OCI-LY3 (cell line): ENCODE measurements at regions not wholly inside any gene's neighbourhood (a gene's known extent, or its start where the extent isn't known, plus 50 kb on each side); places are given as distances from the start of the nearest gene placed in this dataset.
A peak's percentile ranks its signal among the peaks of the same experiment; 100 is the strongest.

Experiments used
- H2AFZ ChIP-seq: fragments of 200-600, 300-600 bp; shearing (Covaris generic); 2 replicates; pipeline ENCODE4 v1.6.0; 2014; ENCODE audit warnings: antibody characterized with exemption, low read depth, low read length
- H3K27ac ChIP-seq: fragments of 200-600, 300-600 bp; sonication (generic); 2 replicates; pipeline ENCODE4 v1.5.1; 2014; ENCODE audit warnings: mild to moderate bottlenecking, low read length, moderate library complexity, mixed read lengths
- H3K27me3 ChIP-seq: fragments of 200-600, 300-600 bp; sonication (generic); 2 replicates; pipeline ENCODE4 v1.6.1; 2014; ENCODE audit warnings: low read depth, low read length, mixed read lengths
- H3K36me3 ChIP-seq: fragments of 200-600, 300-600 bp; sonication (generic); replicated peaks from 2 replicates; pipeline ENCODE3; 2014; ENCODE audit warnings: low read depth, low read length, mixed read lengths
- H3K4me1 ChIP-seq: fragments of 300-600, 200-600 bp; sonication (generic); 2 replicates; pipeline ENCODE4 v1.6.1; 2014; ENCODE audit warnings: low read length, mixed read lengths
- H3K4me2 ChIP-seq: fragments of 200-600, 300-600 bp; sonication (generic); 2 replicates; pipeline ENCODE4 v1.6.1; 2014; ENCODE audit warnings: low read length, mixed read lengths
- H3K4me3 ChIP-seq: fragments of 300-600, 200-600 bp; sonication (generic); 2 replicates; pipeline ENCODE4 v1.5.1; 2014; ENCODE audit warnings: antibody characterized with exemption, mild to moderate bottlenecking, low read length, moderate library complexity
- H3K79me2 ChIP-seq: fragments of 300-600, 200-600 bp; shearing (Covaris generic); 2 replicates; pipeline ENCODE4 v1.6.1; 2014; ENCODE audit warnings: mild to moderate bottlenecking, low read length, mixed read lengths
- H3K9ac ChIP-seq: fragments of 300-600, 200-600 bp; shearing (Covaris generic); 2 replicates; pipeline ENCODE4 v1.6.0; 2014; ENCODE audit warnings: mild to moderate bottlenecking, low read length, moderate library complexity
- H3K9me3 ChIP-seq: fragments of 200-600, 300-600 bp; shearing (Covaris generic); 2 replicates; pipeline ENCODE4 v1.6.1; 2014; ENCODE audit warnings: low read length, mixed read lengths; ENCODE audit not compliant: insufficient read depth
- H4K20me1 ChIP-seq: fragments of 200-600, 300-600 bp; sonication (generic); 2 replicates; pipeline ENCODE4 v1.6.1; 2016; ENCODE audit warnings: low read length, mixed read lengths; ENCODE audit not compliant: insufficient read depth
- CTCF ChIP-seq: fragments of 200-600, 300-600 bp; sonication (generic); IDR thresholded peaks from 2 replicates; pipeline ENCODE4 v1.5.1; 2014; ENCODE audit warnings: antibody characterized with exemption, low read length, low read depth
- EZH2phosphoT487 ChIP-seq: fragments of 200-600 bp; shearing (Covaris generic); IDR thresholded peaks from 2 replicates; pipeline ENCODE4 v1.6.1; 2018; ENCODE audit warnings: antibody characterized with exemption, mixed run types, low read depth

- Histone ChIP-seq H3K4me1 (peaks cover 45% of the 10 kb centered on the region), H3K4me3 (no peak overlapping the region), H4K20me1 (no peaks in the 10 kb centered on the region), H3K4me2 (no peak overlapping the region), H3K36me3 (no peaks in the 10 kb centered on the region), H3K9me3 (no peaks in the 10 kb centered on the region), H3K27ac (no peak overlapping the region), H3K79me2 (no peaks in the 10 kb centered on the region), H2AFZ (no peak overlapping the region), H3K9ac (no peak overlapping the region), H3K27me3 (0 out of 2 replicates have a peak, but pooled peaks cover 5% of the 10 kb centered on the region)
- TF ChIP-seq EZH2phosphoT487: no peak
- TF ChIP-seq CTCF: no peak
Measured at GRCh38 chr4:138838251-138838650, 177.3 kb upstream of the NOCT start.

GRCh38 chr4:138835832-138836533 lies 179.6 kb upstream of the NOCT start:
- TF ChIP-seq EZH2phosphoT487 (no peak), CTCF (peak; percentile 53)
- peaks cover 49% of the 10 kb centered on the region for H3K4me1 ChIP-seq

GRCh38 chr4:138833974-138834373 lies 181.6 kb upstream of the NOCT start:
- no peak overlapping the region for H3K27ac ChIP-seq
- H4K20me1 ChIP-seq: no peaks in the 10 kb centered on the region
- peak overlapping the region; percentile 51 for H3K4me2 ChIP-seq
- H2AFZ ChIP-seq: peak overlapping the region; percentile 25
- H3K4me3 ChIP-seq: peak overlapping the region; percentile 7
- peaks cover 49% of the 10 kb centered on the region for H3K4me1 ChIP-seq
- no peaks in the 10 kb centered on the region for H3K27me3 ChIP-seq
- TF ChIP-seq EZH2phosphoT487 (no peak), CTCF (no peak)
- H3K79me2 ChIP-seq: no peaks in the 10 kb centered on the region
- H3K9me3 ChIP-seq: no peaks in the 10 kb centered on the region
- H3K36me3 ChIP-seq: no peaks in the 10 kb centered on the region
- H3K9ac ChIP-seq: peak overlapping the region; percentile 1; the same call in 1 of the 2 replicates

More at GRCh38 chr4:138835832-138836533, 179.6 kb upstream of the NOCT start:
- H3K27me3 ChIP-seq: no peaks in the 10 kb centered on the region
- no peak overlapping the region for H3K27ac ChIP-seq
- no peaks in the 10 kb centered on the region for H3K79me2 ChIP-seq
- 0 out of 2 replicates have a peak overlapping the region, but pooled peaks have one; percentile 9 for H3K4me3 ChIP-seq
- no peak overlapping the region for H2AFZ ChIP-seq
- H3K36me3 ChIP-seq: no peaks in the 10 kb centered on the region
- H3K4me2 ChIP-seq: peak overlapping the region; percentile 30
- H3K9ac ChIP-seq: no peak overlapping the region
- no peaks in the 10 kb centered on the region for H3K9me3 ChIP-seq
- H4K20me1 ChIP-seq: no peaks in the 10 kb centered on the region

GRCh38 chr4:138832563-138832962 lies 183.0 kb upstream of the NOCT start:
- no peak overlapping the region for H2AFZ ChIP-seq
- H3K9ac ChIP-seq: no peak overlapping the region
- no peaks in the 10 kb centered on the region for H3K79me2 ChIP-seq
- peak overlapping the region; percentile 42 for H3K4me2 ChIP-seq
- H3K27ac ChIP-seq: peak overlapping the region; percentile 32; the same call in 1 of the 2 replicates
- H3K4me1 ChIP-seq: peaks cover 49% of the 10 kb centered on the region
- H3K36me3 ChIP-seq: no peaks in the 10 kb centered on the region
- no peaks in the 10 kb centered on the region for H4K20me1 ChIP-seq
- H3K4me3 ChIP-seq: no peak overlapping the region
- TF ChIP-seq EZH2phosphoT487: no peak
- no peak for TF ChIP-seq CTCF
- H3K27me3 ChIP-seq: no peaks in the 10 kb centered on the region; the same call in 1 of the 2 replicates
- H3K9me3 ChIP-seq: no peaks in the 10 kb centered on the region
